Peyer's patch (tissue), 4 donors: ENCODE measurements at regions not wholly inside any gene's neighbourhood (a gene's known extent, or its start where the extent isn't known, plus 50 kb on each side); places are given as distances from the start of the nearest gene placed in this dataset.

Experiments used
- DNase-seq, 3 donors: peaks; one replicate each; pipeline ENCODE4 v3.0.0-alpha.2; 2017 to 2019
- H3K27ac ChIP-seq, 4 donors: fragments of 200-600 bp; sonication (generic); one replicate each; pipeline ENCODE4 v1.5.1; 2016 to 2019
- H3K27me3 ChIP-seq, 2 donors: fragments of 200-600 bp; sonication (generic); one replicate each; pipeline ENCODE4 v1.5.1; 2019
- H3K36me3 ChIP-seq, 3 donors: fragments of 200-600 bp; sonication (generic); one replicate each; pipeline ENCODE4 v1.5.1; 2016 to 2019
- H3K4me1 ChIP-seq, 4 donors: fragments of 200-600 bp; sonication (generic); one replicate each; pipeline ENCODE4 v1.5.1; 2016 to 2019
- H3K4me3 ChIP-seq, 4 donors: fragments of 200-600 bp; sonication (generic); 1 replicate in 3 of 4; 2 replicates in 1 of 4; pipeline ENCODE4 v1.5.1; 2016 to 2019; ENCODE audit warnings: mild to moderate bottlenecking in 1 of 4
- H3K9me3 ChIP-seq, 4 donors: fragments of 200-600 bp; sonication (generic); one replicate each; pipeline ENCODE4 v1.5.1; 2016 to 2019; ENCODE audit warnings: mild to moderate bottlenecking in 1 of 4
- POLR2A ChIP-seq, 2 donors: fragments of 450-650 bp; IDR thresholded peaks; one replicate each; pipeline ENCODE4 v1.5.1; 2017; ENCODE audit warnings: antibody characterized with exemption in 2 of 2, mild to moderate bottlenecking in 2 of 2, moderate library complexity in 2 of 2
- TF ChIP-seq, protein P1 (sequence below), 6 experiments: fragments of 450-650 bp in 4 of 6; fragments of 200-600 bp in 2 of 6; sonication (generic) in 1 of 6; IDR thresholded peaks; one replicate each; pipeline ENCODE4 v1.5.1; 2017 to 2019; ENCODE audit warnings: antibody characterized with exemption in 6 of 6, mild to moderate bottlenecking in 3 of 6, moderate library complexity in 1 of 6

- no peak overlapping the region for H3K27ac ChIP-seq
- no peaks in the 10 kb centered on the region for H3K27me3 ChIP-seq
- no peaks in the 10 kb centered on the region for H3K36me3 ChIP-seq
- H3K4me1 ChIP-seq = no peaks in the 10 kb centered on the region
- H3K4me3 ChIP-seq = no peak overlapping the region
- DNase-seq = no peak
- no peak for TF ChIP-seq POLR2A (IDR thresholded peaks at IDR 0.05)
- TF ChIP-seq, protein P1, sequence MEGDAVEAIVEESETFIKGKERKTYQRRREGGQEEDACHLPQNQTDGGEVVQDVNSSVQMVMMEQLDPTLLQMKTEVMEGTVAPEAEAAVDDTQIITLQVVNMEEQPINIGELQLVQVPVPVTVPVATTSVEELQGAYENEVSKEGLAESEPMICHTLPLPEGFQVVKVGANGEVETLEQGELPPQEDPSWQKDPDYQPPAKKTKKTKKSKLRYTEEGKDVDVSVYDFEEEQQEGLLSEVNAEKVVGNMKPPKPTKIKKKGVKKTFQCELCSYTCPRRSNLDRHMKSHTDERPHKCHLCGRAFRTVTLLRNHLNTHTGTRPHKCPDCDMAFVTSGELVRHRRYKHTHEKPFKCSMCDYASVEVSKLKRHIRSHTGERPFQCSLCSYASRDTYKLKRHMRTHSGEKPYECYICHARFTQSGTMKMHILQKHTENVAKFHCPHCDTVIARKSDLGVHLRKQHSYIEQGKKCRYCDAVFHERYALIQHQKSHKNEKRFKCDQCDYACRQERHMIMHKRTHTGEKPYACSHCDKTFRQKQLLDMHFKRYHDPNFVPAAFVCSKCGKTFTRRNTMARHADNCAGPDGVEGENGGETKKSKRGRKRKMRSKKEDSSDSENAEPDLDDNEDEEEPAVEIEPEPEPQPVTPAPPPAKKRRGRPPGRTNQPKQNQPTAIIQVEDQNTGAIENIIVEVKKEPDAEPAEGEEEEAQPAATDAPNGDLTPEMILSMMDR (IDR thresholded peaks at IDR 0.05) = no peak
- no peaks in the 10 kb centered on the region for H3K9me3 ChIP-seq
These were observed 416.7 kb downstream of the ZIC3 start for GRCh38 chrX:137982472-137983172.

DNA sequence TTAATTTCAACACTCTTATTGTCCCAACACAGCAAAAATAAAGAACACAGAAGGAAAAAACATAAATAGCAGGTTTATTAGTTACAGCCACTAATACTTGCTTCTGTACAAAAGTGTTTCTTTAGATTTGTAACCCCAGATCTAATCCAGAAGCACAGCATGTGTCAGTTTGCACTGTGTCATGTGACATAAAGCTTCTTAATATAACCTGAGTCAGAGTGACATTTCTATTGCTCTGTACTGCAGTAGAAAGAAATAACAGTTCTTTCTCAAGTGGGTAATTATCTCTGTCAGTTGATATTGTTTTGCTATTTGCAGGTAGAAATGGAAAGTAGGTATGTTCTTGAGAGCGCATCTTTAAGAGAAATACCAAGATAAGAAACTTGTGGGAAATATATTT, 422.5 kb downstream of the ZIC3 start:
- DNase-seq = no peak
- Histone ChIP-seq H3K9me3 (no peaks in the 10 kb centered on the region), H3K4me1 (no peaks in the 10 kb centered on the region), H3K27ac (no peak overlapping the region), H3K36me3 (no peaks in the 10 kb centered on the region), H3K4me3 (no peak overlapping the region), H3K27me3 (no peaks in the 10 kb centered on the region)
- TF ChIP-seq, protein P1 (IDR thresholded peaks at IDR 0.05) = no peak
- TF ChIP-seq POLR2A (IDR thresholded peaks at IDR 0.05) = no peak

- Histone ChIP-seq H3K9me3 (no peaks in the 10 kb centered on the region), H3K4me3 (no peak overlapping the region), H3K27me3 (no peaks in the 10 kb centered on the region), H3K4me1 (no peaks in the 10 kb centered on the region), H3K27ac (no peak overlapping the region), H3K36me3 (no peaks in the 10 kb centered on the region)
- DNase-seq = no peak
- TF ChIP-seq POLR2A (IDR thresholded peaks at IDR 0.05) = no peak
These were observed 432.7 kb downstream of the ZIC3 start for GRCh38 chrX:137998619-137999018.

GRCh38 chrX:137999071-137999470, 433.1 kb downstream of the ZIC3 start:
- no peak for DNase-seq
- no peak for TF ChIP-seq POLR2A (IDR thresholded peaks at IDR 0.05)
- TF ChIP-seq, protein P1 (IDR thresholded peaks at IDR 0.05) = no peak
- H3K9me3 ChIP-seq = no peaks in the 10 kb centered on the region
- no peaks in the 10 kb centered on the region for H3K36me3 ChIP-seq
- H3K27me3 ChIP-seq = no peaks in the 10 kb centered on the region
- no peaks in the 10 kb centered on the region for H3K4me1 ChIP-seq
- H3K27ac ChIP-seq = no peak overlapping the region
- H3K4me3 ChIP-seq = no peak overlapping the region

- H3K27me3 ChIP-seq = no peaks in the 10 kb centered on the region
- no peak overlapping the region for H3K27ac ChIP-seq
- no peak for DNase-seq
- H3K4me3 ChIP-seq = no peak overlapping the region
- H3K36me3 ChIP-seq = no peaks in the 10 kb centered on the region
- no peaks in the 10 kb centered on the region for H3K4me1 ChIP-seq
- H3K9me3 ChIP-seq = no peaks in the 10 kb centered on the region
- TF ChIP-seq, protein P1 (IDR thresholded peaks at IDR 0.05) = no peak
- no peak for TF ChIP-seq POLR2A (IDR thresholded peaks at IDR 0.05)
These were observed 433.6 kb downstream of the ZIC3 start for GRCh38 chrX:137999552-137999951.

GRCh38 chrX:138001226-138001625, 435.3 kb downstream of the ZIC3 start:
- Histone ChIP-seq H3K27me3 (no peaks in the 10 kb centered on the region), H3K4me1 (no peaks in the 10 kb centered on the region), H3K4me3 (no peak overlapping the region), H3K27ac (no peak overlapping the region), H3K36me3 (no peaks in the 10 kb centered on the region), H3K9me3 (no peaks in the 10 kb centered on the region)
- DNase-seq = no peak
- TF ChIP-seq, protein P1 (IDR thresholded peaks at IDR 0.05) = no peak
- TF ChIP-seq POLR2A (IDR thresholded peaks at IDR 0.05) = no peak
